ENCODE measurements at regions not wholly inside any gene's neighbourhood (a gene's known extent, or its start where the extent isn't known, plus 50 kb on each side); places are given as distances from the start of the nearest gene placed in this dataset.

- H3K4me1 ChIP-seq (ENCODE audit: control insufficient read depth in 2 of 2, insufficient read depth in 1 of 2, low read depth in 1 of 2, low read length in 2 of 2): peaks cover 0 to 2% of the 10 kb centered on the region in 2 donors
- no peak overlapping the region for H3K4ac ChIP-seq (ENCODE audit: low read length)
- no peak overlapping the region for H2AFZ ChIP-seq (ENCODE audit: low read length)
- WGBS, 2 donors (ENCODE audit: extremely low coverage in 2 of 2, insufficient read length in 2 of 2, insufficient replicate concordance in 1 of 2): no CpG with 5 or more reads among the region's 2 CpGs
- H2BK15ac ChIP-seq (ENCODE audit: low read length): no peak overlapping the region
- H3K27ac ChIP-seq (replicated peaks; ENCODE audit: low read length): no peak overlapping the region
- no peak for DNase-seq (ENCODE audit: low spot score)
- H4K91ac ChIP-seq (ENCODE audit: low read depth, low read length, poor library complexity): no peak overlapping the region
- H2BK12ac ChIP-seq (ENCODE audit: low read length): no peak overlapping the region
- H2BK5ac ChIP-seq (ENCODE audit: low read length): no peak overlapping the region
- no peaks in the 10 kb centered on the region for H3K79me1 ChIP-seq (ENCODE audit: low read depth, low read length)
- H3K36me3 ChIP-seq (replicated peaks in 1 of 2; ENCODE audit: control insufficient read depth in 2 of 2, insufficient read depth in 2 of 2, low read length in 2 of 2): no peaks in the 10 kb centered on the region
- H3K4me2 ChIP-seq (ENCODE audit: insufficient read depth, low read length, poor library complexity, severe bottlenecking): no peak overlapping the region
- no peak overlapping the region for H4K8ac ChIP-seq (ENCODE audit: low read depth, low read length)
- no peak overlapping the region for H2BK120ac ChIP-seq (ENCODE audit: low read depth, low read length)
- no peak overlapping the region for H3K9ac ChIP-seq (ENCODE audit: low read depth, low read length, poor library complexity)
- H3K27me3 ChIP-seq (ENCODE audit: control insufficient read depth in 3 of 3, insufficient read depth in 3 of 3, low read depth in 1 of 3, low read length in 3 of 3): no peaks in the 10 kb centered on the region
- no peak overlapping the region for H3K14ac ChIP-seq (ENCODE audit: low read length)
- peaks cover 0 to 2% of the 10 kb centered on the region in 2 donors for H3K9me3 ChIP-seq (replicated peaks in 1 of 2; ENCODE audit: control insufficient read depth in 2 of 2, insufficient read depth in 1 of 2, low read depth in 1 of 2, low read length in 2 of 2)
- no peak overlapping the region for H2AK5ac ChIP-seq (ENCODE audit: low read depth, low read length)
- no peak overlapping the region for H3K23ac ChIP-seq (ENCODE audit: low read depth, low read length, poor library complexity)
- no peak overlapping the region for H3K4me3 ChIP-seq (ENCODE audit: low read length in 2 of 2)
- no peak overlapping the region for H3K18ac ChIP-seq (ENCODE audit: low read length)
Measured at GRCh38 chr2:22821458-22821857, 563.5 kb upstream of the KLHL29 start.

GRCh38 chr2:22822835-22823234, 562.1 kb upstream of the KLHL29 start:
- Histone ChIP-seq H3K18ac (ENCODE audit: low read length) (no peak overlapping the region), H2BK12ac (ENCODE audit: low read length) (no peak overlapping the region), H3K4me2 (ENCODE audit: insufficient read depth, low read length, poor library complexity, severe bottlenecking) (no peak overlapping the region), H2AFZ (ENCODE audit: low read length) (no peak overlapping the region), H3K14ac (ENCODE audit: low read length) (no peak overlapping the region), H4K91ac (ENCODE audit: low read depth, low read length, poor library complexity) (no peak overlapping the region), H2AK5ac (ENCODE audit: low read depth, low read length) (no peak overlapping the region), H2BK5ac (ENCODE audit: low read length) (no peak overlapping the region), H3K27me3 (ENCODE audit: control insufficient read depth in 3 of 3, insufficient read depth in 3 of 3, low read depth in 1 of 3, low read length in 3 of 3) (no peaks in the 10 kb centered on the region), H3K9ac (ENCODE audit: low read depth, low read length, poor library complexity) (no peak overlapping the region), H4K8ac (ENCODE audit: low read depth, low read length) (no peak overlapping the region), H3K36me3 (replicated peaks in 1 of 2; ENCODE audit: control insufficient read depth in 2 of 2, insufficient read depth in 2 of 2, low read length in 2 of 2) (no peaks in the 10 kb centered on the region), H3K9me3 (replicated peaks in 1 of 2; ENCODE audit: control insufficient read depth in 2 of 2, insufficient read depth in 1 of 2, low read depth in 1 of 2, low read length in 2 of 2) (peaks cover 0 to 2% of the 10 kb centered on the region in 2 donors), H2BK120ac (ENCODE audit: low read depth, low read length) (no peak overlapping the region), H3K23ac (ENCODE audit: low read depth, low read length, poor library complexity) (no peak overlapping the region), H3K4me1 (ENCODE audit: control insufficient read depth in 2 of 2, insufficient read depth in 1 of 2, low read depth in 1 of 2, low read length in 2 of 2) (no peaks in the 10 kb centered on the region), H3K79me1 (ENCODE audit: low read depth, low read length) (no peaks in the 10 kb centered on the region), H2BK15ac (ENCODE audit: low read length) (no peak overlapping the region), H3K27ac (replicated peaks; ENCODE audit: low read length) (no peak overlapping the region), H3K4ac (ENCODE audit: low read length) (no peak overlapping the region), H3K4me3 (ENCODE audit: low read length in 2 of 2) (no peak overlapping the region)
- DNase-seq (ENCODE audit: low spot score): no peak
- no CpG with 5 or more reads among the region's 1 CpG for WGBS, 2 donors (ENCODE audit: extremely low coverage in 2 of 2, insufficient read length in 2 of 2, insufficient replicate concordance in 1 of 2)

- no peak overlapping the region for H2BK120ac ChIP-seq (ENCODE audit: low read depth, low read length)
- H3K4me3 ChIP-seq (ENCODE audit: low read length in 2 of 2): no peak overlapping the region
- no peaks in the 10 kb centered on the region for H3K27me3 ChIP-seq (ENCODE audit: control insufficient read depth in 3 of 3, insufficient read depth in 3 of 3, low read depth in 1 of 3, low read length in 3 of 3)
- no peaks in the 10 kb centered on the region for H3K79me1 ChIP-seq (ENCODE audit: low read depth, low read length)
- H3K36me3 ChIP-seq (replicated peaks in 1 of 2; ENCODE audit: control insufficient read depth in 2 of 2, insufficient read depth in 2 of 2, low read length in 2 of 2): no peaks in the 10 kb centered on the region
- H3K4me1 ChIP-seq (ENCODE audit: control insufficient read depth in 2 of 2, insufficient read depth in 1 of 2, low read depth in 1 of 2, low read length in 2 of 2): no peaks in the 10 kb centered on the region
- H2BK12ac ChIP-seq (ENCODE audit: low read length): no peak overlapping the region
- peaks cover 0 to 2% of the 10 kb centered on the region in 2 donors for H3K9me3 ChIP-seq (replicated peaks in 1 of 2; ENCODE audit: control insufficient read depth in 2 of 2, insufficient read depth in 1 of 2, low read depth in 1 of 2, low read length in 2 of 2)
- no peak overlapping the region for H2AK5ac ChIP-seq (ENCODE audit: low read depth, low read length)
- no peak overlapping the region for H2BK15ac ChIP-seq (ENCODE audit: low read length)
- no peak overlapping the region for H3K27ac ChIP-seq (replicated peaks; ENCODE audit: low read length)
- no peak overlapping the region for H2BK5ac ChIP-seq (ENCODE audit: low read length)
- H3K18ac ChIP-seq (ENCODE audit: low read length): no peak overlapping the region
- no peak overlapping the region for H4K91ac ChIP-seq (ENCODE audit: low read depth, low read length, poor library complexity)
- H3K23ac ChIP-seq (ENCODE audit: low read depth, low read length, poor library complexity): no peak overlapping the region
- no peak overlapping the region for H2AFZ ChIP-seq (ENCODE audit: low read length)
- DNase-seq (ENCODE audit: low spot score): no peak
- H4K8ac ChIP-seq (ENCODE audit: low read depth, low read length): no peak overlapping the region
- H3K4ac ChIP-seq (ENCODE audit: low read length): no peak overlapping the region
- WGBS, 2 donors (ENCODE audit: extremely low coverage in 2 of 2, insufficient read length in 2 of 2, insufficient replicate concordance in 1 of 2): no CpG with 5 or more reads among the region's 4 CpGs
- H3K4me2 ChIP-seq (ENCODE audit: insufficient read depth, low read length, poor library complexity, severe bottlenecking): no peak overlapping the region
- H3K9ac ChIP-seq (ENCODE audit: low read depth, low read length, poor library complexity): no peak overlapping the region
- no peak overlapping the region for H3K14ac ChIP-seq (ENCODE audit: low read length)
Measured at GRCh38 chr2:22824618-22825017, 560.4 kb upstream of the KLHL29 start.

GRCh38 chr2:22826703-22827102, 558.3 kb upstream of the KLHL29 start:
- no peak overlapping the region for H2AFZ ChIP-seq (ENCODE audit: low read length)
- H2BK15ac ChIP-seq (ENCODE audit: low read length): no peak overlapping the region
- H2BK5ac ChIP-seq (ENCODE audit: low read length): no peak overlapping the region
- no peaks in the 10 kb centered on the region for H3K36me3 ChIP-seq (replicated peaks in 1 of 2; ENCODE audit: control insufficient read depth in 2 of 2, insufficient read depth in 2 of 2, low read length in 2 of 2)
- no peak overlapping the region for H3K9ac ChIP-seq (ENCODE audit: low read depth, low read length, poor library complexity)
- H2AK5ac ChIP-seq (ENCODE audit: low read depth, low read length): no peak overlapping the region
- WGBS, 2 donors (ENCODE audit: extremely low coverage in 2 of 2, insufficient read length in 2 of 2, insufficient replicate concordance in 1 of 2): no CpG with 5 or more reads among the region's 1 CpG
- no peaks in the 10 kb centered on the region for H3K4me1 ChIP-seq (ENCODE audit: control insufficient read depth in 2 of 2, insufficient read depth in 1 of 2, low read depth in 1 of 2, low read length in 2 of 2)
- DNase-seq (ENCODE audit: low spot score): no peak
- H3K27ac ChIP-seq (replicated peaks; ENCODE audit: low read length): no peak overlapping the region
- no peak overlapping the region for H3K18ac ChIP-seq (ENCODE audit: low read length)
- H3K4me3 ChIP-seq (ENCODE audit: low read length in 2 of 2): no peak overlapping the region
- H4K8ac ChIP-seq (ENCODE audit: low read depth, low read length): no peak overlapping the region
- H2BK120ac ChIP-seq (ENCODE audit: low read depth, low read length): no peak overlapping the region
- peaks cover 0 to 2% of the 10 kb centered on the region in 2 donors for H3K9me3 ChIP-seq (replicated peaks in 1 of 2; ENCODE audit: control insufficient read depth in 2 of 2, insufficient read depth in 1 of 2, low read depth in 1 of 2, low read length in 2 of 2)
- no peak overlapping the region for H3K14ac ChIP-seq (ENCODE audit: low read length)
- H3K27me3 ChIP-seq (ENCODE audit: control insufficient read depth in 3 of 3, insufficient read depth in 3 of 3, low read depth in 1 of 3, low read length in 3 of 3): no peaks in the 10 kb centered on the region
- no peak overlapping the region for H4K91ac ChIP-seq (ENCODE audit: low read depth, low read length, poor library complexity)
- no peak overlapping the region for H2BK12ac ChIP-seq (ENCODE audit: low read length)
- H3K23ac ChIP-seq (ENCODE audit: low read depth, low read length, poor library complexity): no peak overlapping the region
- H3K79me1 ChIP-seq (ENCODE audit: low read depth, low read length): no peaks in the 10 kb centered on the region
- no peak overlapping the region for H3K4ac ChIP-seq (ENCODE audit: low read length)
- no peak overlapping the region for H3K4me2 ChIP-seq (ENCODE audit: insufficient read depth, low read length, poor library complexity, severe bottlenecking)
